AG04450 (cell line): ENCODE measurements at regions not wholly inside any gene's neighbourhood (a gene's known extent, or its start where the extent isn't known, plus 50 kb on each side); places are given as distances from the start of the nearest gene placed in this dataset.
A peak's percentile ranks its signal among the peaks of the same experiment; 100 is the strongest.

Experiments
- CTCF ChIA-PET: fragments of 300-600, 350-600 bp; formaldehyde crosslinking; extraction: SDS; loops from one replicate; lab custom pipeline; 2022; ENCODE audit warnings: antibody characterized with exemption, inconsistent platforms; lab: Charles Lee
- POLR2A ChIA-PET: fragments of 350-600 bp; formaldehyde crosslinking; extraction: SDS; loops from one replicate; lab custom pipeline; 2021; ENCODE audit warnings: antibody characterized with exemption, inconsistent platforms; lab: Yijun Ruan, JAX
- DNase-seq: peaks from one replicate; pipeline ENCODE4 v3.0.0-alpha.2; 2011; ENCODE audit warnings: low read depth, low spot score
- H3K27ac ChIP-seq: one replicate; pipeline ENCODE4 v1.5.1; 2012; ENCODE audit warnings: low read depth, low read length, control low read depth
- H3K27me3 ChIP-seq: one replicate; pipeline ENCODE4 v1.6.0; 2012; ENCODE audit warnings: low read length; ENCODE audit not compliant: control insufficient read depth, insufficient read depth
- H3K4me3 ChIP-seq: 2 replicates; pipeline ENCODE4 v1.5.1; 2011; ENCODE audit warnings: mild to moderate bottlenecking, low read depth, low read length, control low read depth
- H3K9me3 ChIP-seq: 2 replicates; pipeline ENCODE4 v1.5.1; 2012; ENCODE audit warnings: low read length; ENCODE audit not compliant: control insufficient read depth, insufficient read depth
- CTCF ChIP-seq: IDR thresholded peaks from 2 replicates; pipeline ENCODE4 v1.5.1; 2011; ENCODE audit warnings: low read depth, low read length, control low read depth, inconsistent platforms

DNA sequence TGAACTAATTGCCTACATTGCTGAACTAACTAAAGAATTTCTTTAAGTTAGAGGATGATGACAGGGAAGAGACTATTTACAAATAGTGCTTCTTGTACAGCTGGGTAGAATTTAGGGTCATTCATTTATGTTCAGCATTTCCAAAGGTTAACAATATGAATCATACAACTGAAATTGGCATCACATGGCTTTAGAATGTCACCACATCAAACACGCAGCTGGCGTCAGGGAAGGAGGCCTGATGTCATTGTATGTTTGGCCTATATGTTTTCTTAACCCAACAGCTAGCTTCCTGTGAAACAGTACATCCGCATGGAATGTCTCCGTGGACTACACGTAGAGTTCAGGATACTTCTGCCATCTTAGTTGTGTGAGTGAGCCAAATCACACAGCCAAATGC lies 99.0 kb upstream of the TNFSF11 start:
- TF ChIP-seq CTCF: no peak
- CTCF ChIA-PET: no interaction called here
- no peak overlapping the region for H3K27ac ChIP-seq

GRCh38 chr13:42477596-42478190 lies 96.3 kb upstream of the TNFSF11 start:
- Histone ChIP-seq H3K4me3 (no peak overlapping the region), H3K27ac (peak overlapping the region; percentile 11), H3K27me3 (peaks cover 2% of the 10 kb centered on the region), H3K9me3 (no peaks in the 10 kb centered on the region)
- POLR2A ChIA-PET: no interaction called here
- DNase-seq: no peak
- CTCF ChIA-PET: no interaction called here
- TF ChIP-seq CTCF: no peak

More for the DNA sequence above, 99.0 kb upstream of the TNFSF11 start:
- DNase-seq: peak; percentile 49
- H3K27me3 ChIP-seq: peaks cover 2% of the 10 kb centered on the region
- H3K9me3 ChIP-seq: no peaks in the 10 kb centered on the region
- POLR2A ChIA-PET: no interaction called here
- no peak overlapping the region for H3K4me3 ChIP-seq

DNA sequence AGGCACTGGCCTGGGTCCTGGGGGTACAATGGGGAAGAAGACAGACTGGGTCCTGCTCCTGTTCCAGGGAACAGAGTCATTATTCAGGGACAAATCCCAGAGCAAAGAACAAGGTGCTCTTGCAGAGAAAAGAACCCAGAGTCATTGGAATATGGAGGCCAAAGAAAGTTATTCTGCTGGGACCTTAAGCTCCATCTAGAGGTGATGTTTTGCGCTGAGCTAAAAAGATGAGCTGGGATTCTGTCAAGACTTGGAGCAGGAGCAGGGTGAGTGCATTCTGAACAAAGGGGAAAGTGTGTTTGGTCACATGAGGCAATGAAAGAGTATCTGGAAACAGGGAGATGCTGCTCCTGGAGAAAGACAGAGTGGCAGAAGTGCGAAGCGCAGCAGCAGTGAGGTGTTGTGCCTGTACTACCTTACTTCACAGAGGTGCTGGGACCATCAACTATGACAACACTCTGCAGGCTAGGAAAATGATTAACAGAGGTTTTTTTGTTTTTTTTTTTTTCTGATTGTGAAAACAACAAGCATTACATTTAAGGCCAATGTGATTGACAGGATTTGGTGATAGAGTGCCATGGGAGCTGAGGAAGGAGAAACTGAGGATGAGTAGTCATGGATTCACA lies 95.3 kb upstream of the TNFSF11 start:
- DNase-seq: no peak
- Histone ChIP-seq H3K27ac (peak overlapping the region; percentile 11), H3K4me3 (no peak overlapping the region), H3K27me3 (peaks cover 2% of the 10 kb centered on the region), H3K9me3 (no peaks in the 10 kb centered on the region)
- CTCF ChIA-PET: no interaction called here
- peak; percentile 60 for TF ChIP-seq CTCF
- POLR2A ChIA-PET: no interaction called here

DNA sequence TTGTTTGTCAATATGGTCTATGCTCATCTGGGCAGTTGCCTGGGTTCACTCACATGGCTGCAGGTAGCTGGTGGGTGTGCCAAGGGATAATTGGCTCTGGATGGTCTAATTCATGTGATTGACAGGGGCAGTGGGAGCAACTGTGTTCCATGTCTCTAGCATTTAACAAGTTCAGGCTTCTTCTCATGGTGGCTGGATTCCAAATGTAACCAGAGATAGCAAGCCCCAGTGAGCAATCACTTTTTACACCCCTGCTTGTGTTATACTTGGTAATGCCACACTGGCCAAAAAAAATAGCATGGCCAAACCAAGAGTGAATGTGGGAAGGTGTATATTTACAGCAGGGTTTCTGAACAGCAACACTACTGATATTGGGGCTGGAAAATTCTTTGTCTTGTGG lies 89.6 kb upstream of the TNFSF11 start:
- no peak for DNase-seq
- peaks cover 5% of the 10 kb centered on the region for H3K27me3 ChIP-seq
- H3K4me3 ChIP-seq: no peak overlapping the region
- no peaks in the 10 kb centered on the region for H3K9me3 ChIP-seq
- H3K27ac ChIP-seq: no peak overlapping the region
- ChIA-PET CTCF (no interaction called here), POLR2A (no interaction called here)
- no peak for TF ChIP-seq CTCF

- no peak overlapping the region for H3K4me3 ChIP-seq
- no peaks in the 10 kb centered on the region for H3K9me3 ChIP-seq
- TF ChIP-seq CTCF: no peak
- no peak for DNase-seq
- ChIA-PET POLR2A (no interaction called here), CTCF (no interaction called here)
- peaks cover 5% of the 10 kb centered on the region for H3K27me3 ChIP-seq
- no peak overlapping the region for H3K27ac ChIP-seq
Observed at GRCh38 chr13:42485272-42485671, 88.7 kb upstream of the TNFSF11 start.
